Right lobe of liver (tissue), 6 donors: ENCODE measurements at regions not wholly inside any gene's neighbourhood (a gene's known extent, or its start where the extent isn't known, plus 50 kb on each side); places are given as distances from the start of the nearest gene placed in this dataset.

ENCODE experiments used
- ATAC-seq, 4 donors: fragments of 200-7000 bp; cut with Tn5 transposase; one replicate each; pipeline ENCODE4 v1.9.1; 2020; ENCODE audit warnings: mild to moderate bottlenecking in 4 of 4, moderate library complexity in 4 of 4
- DNase-seq, 3 donors: peaks; one replicate each; pipeline ENCODE4 v3.0.0-alpha.2; 2020
- H3K27ac ChIP-seq, 3 donors: fragments of 200-600 bp; one replicate each; pipeline ENCODE4 v1.8.0; 2022
- H3K27me3 ChIP-seq, 2 donors: fragments of 200-600 bp; one replicate each; pipeline ENCODE4 v1.8.0; 2022
- H3K36me3 ChIP-seq, 4 donors: fragments of 200-600 bp; sonication (generic) in 1 of 4; one replicate each; pipeline versions ENCODE4 v1.5.1 to v1.8.0; 2017 to 2022; ENCODE audit warnings: control low read depth in 1 of 4
- H3K4me1 ChIP-seq, 4 donors: fragments of 200-600 bp; sonication (generic) in 1 of 4; one replicate each; pipeline versions ENCODE4 v1.5.1 to v1.8.0; 2017 to 2022; ENCODE audit warnings: control low read depth in 1 of 4
- H3K4me3 ChIP-seq, 3 donors: fragments of 200-600 bp; one replicate each; pipeline ENCODE4 v1.8.0; 2022
- H3K9me3 ChIP-seq, 4 donors: fragments of 200-600 bp; sonication (generic) in 1 of 4; one replicate each; pipeline versions ENCODE4 v1.5.1 to v1.8.0; 2017 to 2022; ENCODE audit warnings: control low read depth in 1 of 4
- POLR2A ChIP-seq: fragments of 450-650 bp; IDR thresholded peaks from one replicate; pipeline ENCODE4 v1.6.1; 2017; ENCODE audit warnings: antibody characterized with exemption, mild to moderate bottlenecking
- WGBS: methylation state at CpG from one replicate; pipeline ENCODE4 v1.1.6; 2018; ENCODE audit warnings: low coverage, low lambda C conversion rate; ENCODE audit not compliant: insufficient coverage; ENCODE audit errors: missing lambda C conversion rate; 5-methylcytosine and 5-hydroxymethylcytosine counted together
- intact Hi-C, 2 donors: fragments of 100-400 bp; cut with DNase I; formaldehyde crosslinking; loops; one replicate each; pipeline versions ENCODE4 v1.11.2 to v1.14.1; 2022
- TF ChIP-seq, protein P1 (sequence below), 4 donors: fragments of 200-600 bp in 3 of 4; fragments of 450-650 bp in 1 of 4; IDR thresholded peaks; one replicate each; pipeline versions ENCODE4 v1.5.1 to v1.8.0; 2016 to 2022; ENCODE audit warnings: antibody characterized with exemption in 4 of 4, mild to moderate bottlenecking in 2 of 4
- donor health status: DM: no; HTN: yes; CAD: no.
- donor health status: DM: no; HTN: no; CAD: no.
- donor health status: DM: no; HTN: no; CAD: no.
- donor health status: DM: no; HTN: yes; CAD: no.
- donor health status: DM: no; HTN: yes; CAD: no.

DNA sequence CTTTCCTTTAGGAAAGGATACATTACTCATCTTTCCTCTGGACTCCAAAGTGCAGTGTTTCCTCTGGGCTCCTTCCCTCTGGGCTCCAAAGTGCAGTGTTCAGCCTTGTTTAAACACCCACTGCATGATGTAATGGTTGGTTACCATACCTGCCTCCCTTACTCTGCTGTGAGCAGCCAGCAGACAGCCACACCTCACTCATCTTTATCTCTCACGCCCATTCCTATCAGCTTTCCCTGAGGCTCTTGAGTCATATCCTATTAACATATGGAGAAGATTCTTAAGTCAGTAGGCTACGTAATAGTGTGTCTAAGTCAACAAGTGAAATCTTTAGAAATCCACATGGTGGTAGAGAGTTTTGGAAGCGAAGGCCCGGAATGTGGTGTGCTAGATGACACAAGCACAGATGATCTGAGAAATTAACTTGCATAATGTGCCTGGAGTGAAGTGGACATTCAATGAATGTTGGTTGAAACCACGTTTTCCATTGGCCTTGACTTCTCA is 97.2 kb upstream of the CTNNB1 start:
- Histone ChIP-seq H3K9me3 (no peaks in the 10 kb centered on the region), H3K4me3 (no peak overlapping the region), H3K36me3 (no peaks in the 10 kb centered on the region), H3K27ac (no peak overlapping the region), H3K4me1 (no peaks in the 10 kb centered on the region), H3K27me3 (no peaks in the 10 kb centered on the region)
- intact Hi-C loops, result no loop called here
- no peak for DNase-seq
- TF ChIP-seq, protein P1, sequence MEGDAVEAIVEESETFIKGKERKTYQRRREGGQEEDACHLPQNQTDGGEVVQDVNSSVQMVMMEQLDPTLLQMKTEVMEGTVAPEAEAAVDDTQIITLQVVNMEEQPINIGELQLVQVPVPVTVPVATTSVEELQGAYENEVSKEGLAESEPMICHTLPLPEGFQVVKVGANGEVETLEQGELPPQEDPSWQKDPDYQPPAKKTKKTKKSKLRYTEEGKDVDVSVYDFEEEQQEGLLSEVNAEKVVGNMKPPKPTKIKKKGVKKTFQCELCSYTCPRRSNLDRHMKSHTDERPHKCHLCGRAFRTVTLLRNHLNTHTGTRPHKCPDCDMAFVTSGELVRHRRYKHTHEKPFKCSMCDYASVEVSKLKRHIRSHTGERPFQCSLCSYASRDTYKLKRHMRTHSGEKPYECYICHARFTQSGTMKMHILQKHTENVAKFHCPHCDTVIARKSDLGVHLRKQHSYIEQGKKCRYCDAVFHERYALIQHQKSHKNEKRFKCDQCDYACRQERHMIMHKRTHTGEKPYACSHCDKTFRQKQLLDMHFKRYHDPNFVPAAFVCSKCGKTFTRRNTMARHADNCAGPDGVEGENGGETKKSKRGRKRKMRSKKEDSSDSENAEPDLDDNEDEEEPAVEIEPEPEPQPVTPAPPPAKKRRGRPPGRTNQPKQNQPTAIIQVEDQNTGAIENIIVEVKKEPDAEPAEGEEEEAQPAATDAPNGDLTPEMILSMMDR (IDR thresholded peaks at IDR 0.05), result no peak
- TF ChIP-seq POLR2A, result no peak
- WGBS, result 84% methylated on average over 5 of the region's 5 CpGs
- peak; percentile 65 to 99 (median 81) for ATAC-seq

DNA sequence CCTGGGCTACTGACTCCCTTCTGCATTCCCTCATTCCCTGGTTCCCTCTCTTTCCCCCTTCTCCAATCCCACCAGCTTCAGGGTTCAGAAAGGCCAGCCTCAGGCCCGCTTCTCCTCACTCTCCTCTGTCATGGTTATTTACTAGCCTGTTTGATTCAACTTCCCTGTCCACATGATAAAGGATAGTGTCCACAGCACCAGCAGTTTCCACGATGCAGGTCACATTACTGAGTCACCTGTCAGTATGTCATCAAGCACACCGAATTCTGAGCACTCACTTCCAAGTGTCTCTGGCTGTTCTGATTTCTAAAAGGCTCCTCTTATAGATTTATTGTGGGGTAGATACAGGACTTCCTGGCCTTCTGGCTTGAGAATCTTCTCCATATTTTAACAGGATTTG is 96.6 kb upstream of the CTNNB1 start:
- Histone ChIP-seq H3K27ac (no peak overlapping the region), H3K9me3 (no peaks in the 10 kb centered on the region), H3K36me3 (no peaks in the 10 kb centered on the region), H3K4me1 (no peaks in the 10 kb centered on the region), H3K4me3 (no peak overlapping the region), H3K27me3 (no peaks in the 10 kb centered on the region)
- intact Hi-C loops, result no loop called here
- no peak for TF ChIP-seq POLR2A
- TF ChIP-seq, protein P1 (IDR thresholded peaks at IDR 0.05), result no peak
- DNase-seq (no peak), ATAC-seq (no peak)
- 66% methylated on average over 3 of the region's 3 CpGs for WGBS

DNA sequence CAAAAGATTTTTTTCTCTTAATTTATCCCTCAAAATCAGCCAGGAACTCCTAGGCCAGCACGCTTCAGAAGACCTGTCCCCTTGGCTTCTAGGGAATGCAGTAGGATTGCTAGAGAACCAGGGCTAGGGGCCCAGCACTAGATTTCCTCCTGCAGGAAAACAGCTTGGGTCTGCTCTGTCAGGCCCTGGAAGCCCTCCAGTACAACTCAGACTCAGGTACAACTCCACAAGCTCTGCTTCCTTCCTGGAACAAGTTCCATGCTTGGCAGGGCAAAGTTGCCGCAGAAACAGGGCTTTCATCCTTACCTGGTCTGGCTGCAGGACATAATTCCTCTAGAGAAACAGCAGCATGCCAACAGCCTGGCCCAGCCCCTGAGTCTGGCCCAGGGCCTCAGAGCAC is 96.1 kb upstream of the CTNNB1 start:
- intact Hi-C loops, result no loop called here

DNA sequence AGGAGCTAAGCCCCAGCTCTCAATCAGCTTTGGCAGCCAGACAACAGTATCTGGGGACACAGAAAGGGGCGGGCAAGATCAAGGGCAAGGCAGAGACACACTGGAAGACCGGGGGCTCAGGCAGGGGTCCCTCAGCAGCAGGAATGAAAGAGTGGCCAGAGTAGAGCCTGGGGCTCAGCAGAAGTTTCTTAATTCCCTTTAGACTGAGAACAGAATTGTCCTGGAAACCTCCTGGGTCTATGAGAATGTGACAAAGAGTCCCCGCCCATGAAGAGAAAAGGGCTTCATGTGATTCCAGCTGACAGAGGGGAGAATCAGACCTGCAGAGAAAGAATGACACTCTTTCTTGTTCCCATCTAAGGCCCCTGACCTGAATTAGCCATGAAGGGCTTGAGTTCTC is 95.2 kb upstream of the CTNNB1 start:
- Histone ChIP-seq H3K27ac (no peak overlapping the region), H3K36me3 (no peaks in the 10 kb centered on the region), H3K4me3 (no peak overlapping the region), H3K27me3 (no peaks in the 10 kb centered on the region), H3K9me3 (no peaks in the 10 kb centered on the region), H3K4me1 (no peaks in the 10 kb centered on the region)
- WGBS, result 52% methylated on average over 2 of the region's 3 CpGs
- DNase-seq (no peak), ATAC-seq (no peak)
- intact Hi-C loops, result no loop called here
- TF ChIP-seq, protein P1 (IDR thresholded peaks at IDR 0.05), result no peak
- TF ChIP-seq POLR2A, result no peak

More for the DNA sequence above, 96.1 kb upstream of the CTNNB1 start:
- H3K4me3 ChIP-seq, result no peak overlapping the region
- no peaks in the 10 kb centered on the region for H3K9me3 ChIP-seq
- ATAC-seq (peak in 1 of 4 donors; percentile 13), DNase-seq (no peak)
- 100% methylated on average over 1 of the region's 2 CpGs for WGBS
- H3K27ac ChIP-seq, result no peak overlapping the region
- H3K36me3 ChIP-seq, result no peaks in the 10 kb centered on the region
- H3K4me1 ChIP-seq, result no peaks in the 10 kb centered on the region
- H3K27me3 ChIP-seq, result no peaks in the 10 kb centered on the region
- TF ChIP-seq POLR2A, result no peak
- TF ChIP-seq, protein P1 (IDR thresholded peaks at IDR 0.05), result no peak

DNA sequence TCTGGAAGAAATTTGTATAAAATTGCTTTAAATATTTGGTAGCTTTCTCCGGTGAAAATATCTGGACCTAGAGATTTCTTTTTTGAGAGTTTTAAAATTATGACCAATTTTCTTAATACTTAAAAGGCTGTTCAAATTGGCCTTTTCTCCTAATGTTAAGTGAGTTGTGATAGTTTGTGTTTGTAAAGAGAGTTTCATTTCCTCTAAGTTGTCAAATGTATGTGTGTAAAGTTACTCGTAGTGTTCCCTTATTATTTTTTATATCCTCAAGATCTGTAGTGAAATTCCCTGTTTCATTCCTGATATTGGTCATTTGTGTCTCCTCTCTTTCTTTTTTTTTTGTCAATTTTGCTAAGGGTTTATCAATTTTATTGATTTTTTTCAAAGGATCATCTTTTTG is 92.6 kb upstream of the CTNNB1 start:
- H3K36me3 ChIP-seq, result no peaks in the 10 kb centered on the region
- 56% methylated on average over 2 of the region's 2 CpGs for WGBS
- H3K27ac ChIP-seq, result no peak overlapping the region
- no peaks in the 10 kb centered on the region for H3K27me3 ChIP-seq
- ATAC-seq (no peak), DNase-seq (no peak)
- no peaks in the 10 kb centered on the region for H3K9me3 ChIP-seq
- TF ChIP-seq, protein P1 (IDR thresholded peaks at IDR 0.05), result no peak
- intact Hi-C loops, result no loop called here
- H3K4me3 ChIP-seq, result no peak overlapping the region
- H3K4me1 ChIP-seq, result no peaks in the 10 kb centered on the region
